Activated T-cell treated with anti-CD3 and anti-CD28 coated beads, Interleukin-2, amount 50 U/mL, for 4 hours (primary cell): ENCODE measurements at regions not wholly inside any gene's neighbourhood (a gene's known extent, or its start where the extent isn't known, plus 50 kb on each side); places are given as distances from the start of the nearest gene placed in this dataset.

Experiments used
- ATAC-seq, 2 donors: fragments of 200-7000 bp; cut with Tn5 transposase; one replicate each; pipeline ENCODE4 v1.10.0; 2021
- DNase-seq: peaks from one replicate; pipeline ENCODE4 v3.0.0-alpha.2; 2020
- H3K27me3 Mint-ChIP-seq: one replicate; pipeline ENCODE4 v1.8.0; 2021; ENCODE audit warnings: low read depth, mixed read lengths
- H3K36me3 Mint-ChIP-seq: one replicate; pipeline ENCODE4 v1.8.0; 2022; ENCODE audit warnings: mixed read lengths; ENCODE audit not compliant: insufficient read depth
- H3K4me1 Mint-ChIP-seq: one replicate; pipeline ENCODE4 v1.8.0; 2021; ENCODE audit warnings: low read depth, mixed read lengths
- H3K4me3 Mint-ChIP-seq: one replicate; pipeline ENCODE4 v1.8.0; 2021; ENCODE audit warnings: mild to moderate bottlenecking, moderate library complexity, mixed read lengths
- H3K9me3 Mint-ChIP-seq: one replicate; pipeline ENCODE4 v1.8.0; 2021; ENCODE audit warnings: mixed read lengths

DNA sequence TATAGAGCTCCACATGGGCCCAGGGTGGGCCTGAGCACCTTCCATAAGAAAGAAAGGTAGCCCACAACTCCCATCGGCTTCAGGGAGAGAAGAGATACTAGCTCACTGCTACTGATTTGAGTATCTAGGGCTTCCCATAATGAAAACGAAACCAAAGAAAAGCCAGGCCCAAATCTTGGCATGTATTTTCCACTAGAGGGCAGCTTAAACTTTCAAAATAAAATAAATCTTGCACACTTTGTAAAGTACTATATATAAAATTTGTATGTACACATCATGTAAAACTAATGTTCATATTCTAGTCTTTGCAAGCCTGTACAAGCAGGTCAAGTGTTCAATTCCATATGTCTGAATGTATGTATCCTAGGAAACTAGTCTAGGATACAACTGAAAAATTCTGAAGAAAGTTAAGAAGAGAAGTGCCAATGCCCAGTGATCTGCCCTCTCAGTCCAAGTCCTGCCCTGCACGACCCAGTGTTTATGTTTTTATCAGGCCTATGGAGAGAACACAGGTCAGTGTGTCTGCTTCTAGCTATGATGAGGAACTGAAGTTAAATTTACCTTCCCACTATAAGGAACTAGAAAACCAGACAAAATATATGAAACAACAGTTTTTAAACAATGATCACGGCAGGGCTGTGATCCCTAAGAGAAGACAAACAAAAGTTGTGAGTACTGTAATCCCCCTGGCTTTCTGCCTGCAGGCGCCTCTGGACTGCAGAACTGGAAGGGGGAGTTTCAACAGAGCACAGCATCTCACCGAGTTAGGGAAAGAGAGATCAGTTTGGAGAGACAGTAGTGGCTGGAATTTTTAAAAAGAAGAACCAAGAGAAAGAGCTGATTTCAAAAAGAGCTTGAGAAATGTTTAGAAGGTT is 475.7 kb downstream of the UQCRFS1 start:
- no peak overlapping the region for H3K4me3 Mint-ChIP-seq
- DNase-seq (no peak), ATAC-seq (peak; percentile 23 to 35)
- no peaks in the 10 kb centered on the region for H3K36me3 Mint-ChIP-seq
- peaks cover 3% of the 10 kb centered on the region for H3K9me3 Mint-ChIP-seq
- H3K4me1 Mint-ChIP-seq = peaks cover 4% of the 10 kb centered on the region
- H3K27me3 Mint-ChIP-seq = no peaks in the 10 kb centered on the region

DNA sequence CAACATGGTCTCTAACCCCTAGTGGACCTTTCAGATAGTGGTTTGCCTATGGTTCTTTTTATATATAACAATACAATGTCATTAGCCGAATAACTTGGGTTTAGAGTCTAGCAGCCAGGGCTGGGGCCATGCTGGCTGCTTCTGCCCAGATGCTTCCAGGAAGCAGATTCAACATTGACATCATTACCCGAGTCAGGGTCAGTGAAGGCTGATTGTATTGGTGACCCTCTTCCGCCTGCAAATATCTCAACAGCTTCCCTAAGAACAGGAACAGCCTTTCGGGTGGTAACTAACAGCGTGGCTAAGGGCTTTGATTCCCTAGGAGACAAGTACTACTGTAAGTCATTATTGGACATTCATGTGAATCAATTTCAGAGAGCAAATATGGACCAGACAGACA is 476.4 kb downstream of the UQCRFS1 start:
- H3K27me3 Mint-ChIP-seq = no peaks in the 10 kb centered on the region
- H3K4me3 Mint-ChIP-seq = no peak overlapping the region
- no peak for DNase-seq
- no peak for ATAC-seq
- H3K9me3 Mint-ChIP-seq = peaks cover 3% of the 10 kb centered on the region
- peaks cover 4% of the 10 kb centered on the region for H3K4me1 Mint-ChIP-seq
- H3K36me3 Mint-ChIP-seq = no peaks in the 10 kb centered on the region

DNA sequence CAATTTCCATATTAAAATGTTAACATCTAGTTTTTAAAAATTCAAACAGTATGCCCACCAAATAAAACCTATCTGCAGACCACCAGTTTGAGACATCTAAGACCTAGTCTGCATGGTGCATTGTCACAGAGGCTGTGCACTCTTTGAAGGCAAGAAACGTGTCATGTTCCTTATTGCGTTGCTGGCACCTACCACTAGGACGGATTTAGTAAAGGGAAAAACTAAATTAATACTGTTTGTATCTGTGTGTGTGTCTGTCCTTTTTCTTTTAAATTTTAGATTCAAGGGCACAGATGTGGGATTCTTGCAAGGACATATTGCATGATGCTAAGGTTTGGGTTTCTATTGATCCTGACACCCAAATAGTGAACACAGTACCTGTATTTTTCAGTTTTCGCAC is 481.4 kb downstream of the UQCRFS1 start:
- H3K9me3 Mint-ChIP-seq = peaks cover 3% of the 10 kb centered on the region
- H3K36me3 Mint-ChIP-seq = no peaks in the 10 kb centered on the region
- peaks cover 30% of the 10 kb centered on the region for H3K27me3 Mint-ChIP-seq
- H3K4me3 Mint-ChIP-seq = no peak overlapping the region
- peaks cover 8% of the 10 kb centered on the region for H3K4me1 Mint-ChIP-seq
- no peak for ATAC-seq
- no peak for DNase-seq

DNA sequence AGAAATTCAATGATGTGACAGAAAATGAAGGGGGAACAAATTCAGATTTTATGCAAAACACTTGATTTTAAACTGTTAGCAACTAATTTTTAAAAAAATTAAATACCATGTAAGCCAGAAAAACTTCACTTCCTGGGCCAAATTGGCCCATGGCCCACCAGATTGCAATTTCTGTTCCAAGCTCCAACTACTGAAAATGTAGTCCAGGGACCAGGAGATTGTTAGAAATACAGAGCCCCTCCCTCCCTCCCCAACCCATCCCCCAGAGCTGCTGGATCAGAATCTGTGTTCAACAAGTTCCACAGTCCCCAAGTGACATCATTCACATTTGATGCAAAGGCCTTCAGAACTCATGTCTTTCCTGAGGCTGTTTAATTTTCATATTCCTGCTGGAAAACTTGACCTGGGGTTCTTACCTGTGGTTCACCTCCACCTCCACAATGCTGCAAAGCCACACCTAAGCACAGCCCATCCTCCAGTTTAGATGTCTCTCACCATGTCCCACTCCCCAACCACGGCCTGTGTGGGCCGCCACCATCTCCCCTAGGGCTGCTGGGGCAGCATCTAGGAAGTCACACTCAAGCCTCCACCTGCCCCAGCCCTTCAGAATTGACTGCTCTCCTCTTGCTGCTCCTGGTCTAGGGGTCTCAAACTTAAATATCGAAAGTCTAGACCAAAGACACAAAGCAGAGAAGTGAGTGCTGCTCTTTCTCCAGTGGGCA is 482.0 kb downstream of the UQCRFS1 start:
- ATAC-seq (no peak), DNase-seq (no peak)
- H3K36me3 Mint-ChIP-seq = no peaks in the 10 kb centered on the region
- H3K27me3 Mint-ChIP-seq = peaks cover 34% of the 10 kb centered on the region
- H3K4me3 Mint-ChIP-seq = no peak overlapping the region
- peaks cover 8% of the 10 kb centered on the region for H3K4me1 Mint-ChIP-seq
- peaks cover 3% of the 10 kb centered on the region for H3K9me3 Mint-ChIP-seq

DNA sequence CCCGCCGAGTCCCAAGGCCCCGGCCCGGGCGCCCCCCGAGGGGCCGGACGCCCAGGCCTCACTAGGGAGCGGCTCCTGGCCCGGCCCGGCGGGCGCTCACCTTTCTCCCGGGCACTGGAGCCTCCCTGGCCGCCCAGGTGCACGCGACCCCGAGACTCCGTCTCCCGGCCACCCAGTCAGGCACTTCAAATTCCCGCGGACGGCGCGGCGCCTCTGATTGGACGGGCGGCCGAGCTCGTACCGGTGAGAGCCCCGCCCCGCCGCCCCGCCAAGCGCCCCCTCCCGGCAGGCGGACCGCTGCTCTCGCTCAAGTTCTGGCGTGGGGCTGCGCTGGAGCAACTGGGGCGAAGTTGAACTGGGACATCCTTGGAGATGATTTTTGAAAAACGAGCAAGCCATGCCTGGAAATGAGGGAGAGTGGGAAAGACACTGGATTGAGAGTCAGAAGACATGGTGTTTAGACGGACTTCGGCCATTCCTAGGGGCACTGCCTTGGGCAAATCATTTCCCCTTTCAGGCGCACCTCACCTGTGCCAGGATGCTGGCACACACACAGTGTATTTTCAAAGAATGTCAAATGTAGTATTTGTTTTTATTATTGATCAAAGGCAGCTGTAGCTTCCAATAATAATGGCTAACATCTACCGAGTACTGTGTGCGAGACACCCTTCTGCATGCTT is 485.3 kb downstream of the UQCRFS1 start:
- Mint-ChIP-seq H3K9me3 (no peaks in the 10 kb centered on the region), H3K36me3 (no peaks in the 10 kb centered on the region), H3K4me3 (peak overlapping the region; percentile 35), H3K27me3 (peaks cover 48% of the 10 kb centered on the region), H3K4me1 (peaks cover 8% of the 10 kb centered on the region)
- peak; percentile 12 for DNase-seq
- peak; percentile 46 to 58 for ATAC-seq

DNA sequence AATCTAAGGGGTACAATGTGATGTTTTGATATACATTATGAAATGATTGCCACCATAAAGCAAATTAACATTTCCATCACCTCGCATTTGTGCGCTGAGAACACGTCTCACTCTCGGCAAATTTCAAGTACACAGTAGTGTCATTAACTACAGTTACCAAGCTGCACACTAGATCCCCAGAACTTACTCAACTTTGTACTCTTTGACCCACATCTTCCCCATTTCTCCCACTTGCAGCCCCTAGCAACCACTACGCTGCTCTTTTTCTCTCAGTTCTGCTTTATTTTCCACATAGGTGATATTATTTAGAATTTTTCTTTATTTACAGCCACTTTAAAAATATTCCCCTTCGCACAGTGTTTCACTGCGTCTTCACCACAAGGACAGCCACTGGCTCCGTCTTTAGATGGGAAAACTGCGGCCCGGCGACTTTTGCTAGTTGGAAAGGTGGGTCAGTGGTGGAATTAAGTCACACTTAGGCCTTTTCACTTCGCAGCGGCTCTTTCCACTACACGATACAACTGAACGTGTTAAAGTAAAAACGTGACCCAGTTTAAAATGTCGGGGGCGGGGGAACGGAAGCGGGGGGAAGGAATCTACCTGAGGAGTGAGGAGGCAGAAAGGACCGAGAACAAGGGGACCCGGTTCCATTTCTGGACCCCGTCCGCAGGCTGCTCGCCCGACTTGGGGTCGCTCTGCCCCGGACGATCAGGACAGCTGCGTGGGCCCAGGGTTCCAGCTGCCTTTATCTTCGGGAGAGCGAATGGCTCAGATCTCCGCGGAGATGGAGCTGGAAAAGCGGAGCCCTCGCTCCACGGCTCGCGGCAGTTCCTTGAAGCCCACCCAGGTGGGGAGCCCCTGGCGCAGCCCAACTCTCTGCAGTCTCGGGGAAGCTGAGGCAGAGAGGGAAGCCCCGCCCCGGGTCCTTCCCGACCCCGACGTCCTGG is 486.1 kb downstream of the UQCRFS1 start:
- Mint-ChIP-seq H3K4me1 (peaks cover 8% of the 10 kb centered on the region), H3K27me3 (peaks cover 48% of the 10 kb centered on the region), H3K4me3 (peak overlapping the region; percentile 45), H3K36me3 (no peaks in the 10 kb centered on the region), H3K9me3 (no peaks in the 10 kb centered on the region)
- no peak for DNase-seq
- ATAC-seq = no peak

DNA sequence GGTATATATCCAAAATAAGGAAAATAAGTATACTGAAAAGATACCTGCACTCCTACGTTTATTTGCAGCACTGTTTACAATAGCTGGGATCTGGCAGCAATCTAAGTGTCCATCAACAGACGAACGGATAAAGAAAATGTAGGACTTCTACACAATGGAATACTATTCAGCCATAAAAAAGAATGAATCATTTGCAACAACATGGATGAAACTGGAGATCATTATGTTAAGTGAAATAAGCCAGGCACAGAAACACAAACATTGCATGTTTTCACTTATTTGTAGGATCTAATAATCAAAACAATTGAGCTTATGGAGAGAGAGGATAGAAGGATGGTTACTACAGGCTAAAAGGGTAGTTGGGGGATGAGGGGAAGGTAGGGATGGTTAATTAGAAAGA is 494.0 kb downstream of the UQCRFS1 start:
- peaks cover 3% of the 10 kb centered on the region for H3K27me3 Mint-ChIP-seq
- H3K4me1 Mint-ChIP-seq = no peaks in the 10 kb centered on the region
- ATAC-seq (no peak), DNase-seq (no peak)
- H3K36me3 Mint-ChIP-seq = no peaks in the 10 kb centered on the region
- H3K9me3 Mint-ChIP-seq = no peaks in the 10 kb centered on the region
- H3K4me3 Mint-ChIP-seq = no peak overlapping the region

DNA sequence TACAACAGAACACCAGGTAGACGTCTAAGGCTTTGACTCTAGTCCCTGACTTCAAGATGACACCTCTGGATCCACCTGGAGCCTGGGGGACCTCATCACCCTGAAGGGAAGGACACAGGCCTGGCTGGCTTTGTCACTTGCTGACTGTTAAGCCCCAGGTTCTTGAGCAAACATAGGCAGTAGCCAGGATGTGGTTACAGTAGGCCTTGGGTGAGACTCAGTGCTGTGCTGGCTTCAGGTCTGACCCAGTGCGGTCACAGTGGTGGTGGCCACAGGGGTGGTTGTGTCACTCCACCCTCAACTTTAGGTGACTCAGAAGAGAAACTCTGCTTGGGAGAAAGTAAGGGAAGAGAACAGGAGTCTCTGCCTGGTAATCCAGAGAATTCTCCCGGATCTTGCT is 497.8 kb downstream of the UQCRFS1 start:
- Mint-ChIP-seq H3K9me3 (no peaks in the 10 kb centered on the region), H3K36me3 (no peaks in the 10 kb centered on the region), H3K4me1 (no peaks in the 10 kb centered on the region), H3K4me3 (no peak overlapping the region), H3K27me3 (peaks cover 4% of the 10 kb centered on the region)
- DNase-seq = no peak
- no peak for ATAC-seq

DNA sequence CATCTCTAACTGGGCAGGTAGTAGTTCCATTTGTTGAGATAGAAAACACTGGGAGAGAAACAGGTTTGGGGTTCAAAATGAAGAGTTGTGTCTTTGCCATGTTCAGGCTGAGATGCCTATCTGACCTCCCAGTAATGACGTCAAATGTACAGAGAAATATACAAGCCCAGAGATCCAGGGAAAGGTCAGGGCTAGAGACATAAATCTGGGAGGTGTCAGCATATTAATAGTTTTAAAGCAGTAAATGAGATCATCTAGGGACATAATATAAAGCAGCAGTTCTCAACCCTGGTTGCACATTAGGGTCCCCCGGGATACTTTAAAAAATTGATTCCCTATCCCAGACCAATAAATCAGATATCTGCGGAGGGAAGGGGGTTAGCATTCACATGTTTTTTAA is 501.5 kb downstream of the UQCRFS1 start:
- no peak for ATAC-seq
- H3K4me3 Mint-ChIP-seq = no peak overlapping the region
- no peaks in the 10 kb centered on the region for H3K4me1 Mint-ChIP-seq
- no peaks in the 10 kb centered on the region for H3K36me3 Mint-ChIP-seq
- peaks cover 4% of the 10 kb centered on the region for H3K27me3 Mint-ChIP-seq
- H3K9me3 Mint-ChIP-seq = no peaks in the 10 kb centered on the region
- no peak for DNase-seq

DNA sequence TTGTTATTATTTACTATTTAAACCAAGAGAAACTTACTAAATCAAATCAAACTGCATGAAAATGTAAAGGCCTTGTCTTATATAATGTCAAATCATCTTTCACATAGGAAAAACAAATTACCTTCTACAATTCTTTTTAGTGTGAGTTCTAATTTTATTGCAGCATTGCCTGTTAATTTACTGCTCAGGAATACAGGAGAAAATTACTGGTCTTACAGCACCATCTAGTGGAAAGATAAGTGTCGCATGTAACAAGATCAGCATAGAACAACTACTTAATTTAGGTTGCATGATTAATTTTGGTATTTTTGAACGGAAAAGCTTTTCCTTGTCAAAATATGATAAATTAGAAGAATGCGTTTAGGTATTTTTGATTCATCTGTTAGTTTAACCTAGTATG is 502.7 kb downstream of the UQCRFS1 start:
- H3K9me3 Mint-ChIP-seq = no peaks in the 10 kb centered on the region
- no peaks in the 10 kb centered on the region for H3K4me1 Mint-ChIP-seq
- no peak for DNase-seq
- H3K4me3 Mint-ChIP-seq = no peak overlapping the region
- H3K27me3 Mint-ChIP-seq = peaks cover 4% of the 10 kb centered on the region
- no peaks in the 10 kb centered on the region for H3K36me3 Mint-ChIP-seq
- no peak for ATAC-seq

DNA sequence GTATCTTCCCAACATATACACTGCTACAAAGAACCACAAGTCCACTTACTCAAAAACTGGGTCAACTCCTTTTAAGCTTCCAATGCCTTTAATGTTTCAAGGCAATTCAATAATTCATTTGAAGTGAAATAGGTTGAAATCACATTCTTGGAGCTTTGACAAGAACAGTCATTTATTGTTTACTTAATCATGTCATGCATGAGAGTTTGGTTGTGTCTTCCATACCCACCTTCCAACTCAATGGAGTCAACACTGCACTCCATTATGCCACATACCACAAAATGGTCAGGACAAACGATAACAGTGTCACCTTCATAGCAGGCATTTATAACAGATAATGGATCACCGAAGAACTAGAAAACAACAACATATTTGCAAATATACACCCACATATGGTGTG is 506.3 kb downstream of the UQCRFS1 start:
- no peaks in the 10 kb centered on the region for H3K9me3 Mint-ChIP-seq
- H3K4me1 Mint-ChIP-seq = no peaks in the 10 kb centered on the region
- no peaks in the 10 kb centered on the region for H3K27me3 Mint-ChIP-seq
- no peak overlapping the region for H3K4me3 Mint-ChIP-seq
- ATAC-seq (no peak), DNase-seq (no peak)
- H3K36me3 Mint-ChIP-seq = no peaks in the 10 kb centered on the region

DNA sequence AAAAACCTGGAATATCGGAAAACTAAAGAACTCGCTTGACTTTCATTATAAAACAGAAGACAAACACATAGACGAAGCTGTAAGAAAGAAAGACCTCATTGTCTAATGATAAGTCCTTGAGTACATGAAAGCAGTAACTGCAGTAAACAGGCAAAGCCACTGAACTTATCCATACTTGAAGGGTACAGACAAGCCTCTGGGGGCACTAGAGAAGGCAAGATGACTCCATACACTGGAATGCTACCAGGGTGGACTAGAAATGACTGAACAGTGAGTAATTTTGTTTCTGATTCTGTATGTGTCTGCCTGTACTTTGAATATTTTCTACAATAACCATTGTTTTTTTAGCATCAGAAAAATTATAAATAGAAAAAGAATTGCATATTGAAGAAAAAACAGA is 507.9 kb downstream of the UQCRFS1 start:
- Mint-ChIP-seq H3K27me3 (no peaks in the 10 kb centered on the region), H3K36me3 (no peaks in the 10 kb centered on the region), H3K4me3 (no peak overlapping the region), H3K9me3 (no peaks in the 10 kb centered on the region), H3K4me1 (no peaks in the 10 kb centered on the region)
- ATAC-seq (no peak), DNase-seq (no peak)

DNA sequence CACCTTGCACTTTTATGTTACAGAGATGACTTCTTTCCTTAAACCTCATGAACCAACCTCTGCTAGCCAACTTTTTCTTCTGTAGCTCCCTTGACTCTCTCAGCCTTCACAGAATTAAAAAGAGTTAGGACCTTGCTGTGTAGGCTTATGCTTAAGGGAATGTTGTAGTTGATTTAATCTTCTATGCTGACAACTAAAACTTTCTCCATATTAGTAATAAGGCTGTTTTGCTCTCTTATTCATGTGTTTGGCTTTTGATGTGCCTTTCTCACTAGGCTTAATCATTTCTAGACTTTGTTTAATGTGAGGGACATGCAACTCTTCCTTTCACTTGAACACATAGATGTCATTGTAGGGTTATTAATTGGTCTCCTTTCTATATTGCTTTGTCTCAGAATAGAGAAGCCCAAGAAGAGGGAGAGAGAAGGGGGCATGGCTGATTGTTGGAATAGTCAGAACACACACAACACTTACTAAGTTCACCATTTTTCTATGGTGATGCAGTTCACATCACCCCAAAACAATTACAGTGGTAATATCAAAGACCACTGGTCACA is 509.5 kb downstream of the UQCRFS1 start:
- ATAC-seq (peak in 1 of 2 donors; percentile 27), DNase-seq (no peak)
- H3K9me3 Mint-ChIP-seq = no peaks in the 10 kb centered on the region
- H3K4me3 Mint-ChIP-seq = no peak overlapping the region
- no peaks in the 10 kb centered on the region for H3K27me3 Mint-ChIP-seq
- H3K4me1 Mint-ChIP-seq = no peaks in the 10 kb centered on the region
- no peaks in the 10 kb centered on the region for H3K36me3 Mint-ChIP-seq
